ENCODE measurements at regions not wholly inside any gene's neighbourhood (a gene's known extent, or its start where the extent isn't known, plus 50 kb on each side); places are given as distances from the start of the nearest gene placed in this dataset.
A peak's percentile ranks its signal among the peaks of the same experiment; 100 is the strongest.
"Not testable (repeated sequence)": the region's sequence is repeated elsewhere in the genome, so short reads cannot be mapped to it uniquely, and the experiment has no call there.

GRCh38 chr20:48526936-48527335 is 300.9 kb downstream of the PREX1 start:
- ChIA-PET POLR2A (no interaction called here), CTCF (no interaction called here)
- DNase-seq (ENCODE audit: extremely low spot score), result no peak
- TF ChIP-seq NFRKB (IDR thresholded peaks at IDR 0.05) (no peak), PKNOX1 (IDR thresholded peaks at IDR 0.05) (no peak), CTBP1 (IDR thresholded peaks at IDR 0.05; ENCODE audit: borderline replicate concordance) (no peak), SUZ12 (IDR thresholded peaks at IDR 0.05) (no peak), TARDBP (IDR thresholded peaks at IDR 0.05) (no peak), HDGF (IDR thresholded peaks at IDR 0.05; ENCODE audit: borderline replicate concordance) (no peak), FOXA1 (IDR thresholded peaks at IDR 0.05) (no peak), SP1 (IDR thresholded peaks at IDR 0.05) (no peak), FOXM1 (IDR thresholded peaks at IDR 0.05; ENCODE audit: borderline replicate concordance) (no peak), ARNT (IDR thresholded peaks at IDR 0.05) (no peak), FOXK2 (IDR thresholded peaks at IDR 0.05) (no peak), LEF1 (IDR thresholded peaks at IDR 0.05; ENCODE audit: borderline replicate concordance) (no peak), ELF4 (IDR thresholded peaks at IDR 0.05) (no peak), L3MBTL2 (conservative IDR thresholded peaks at IDR 0.05) (no peak), BHLHE40 (IDR thresholded peaks at IDR 0.05; ENCODE audit: borderline replicate concordance) (no peak)

- TF ChIP-seq PKNOX1 (IDR thresholded peaks at IDR 0.05) (peak; percentile 46), FOXA1 (IDR thresholded peaks at IDR 0.05) (no peak)
- no peak for DNase-seq (ENCODE audit: extremely low spot score)
- CTCF ChIA-PET, result no interaction called here
- POLR2A ChIA-PET, result no interaction called here
Observed at GRCh38 chr20:48525400-48525799, 302.4 kb downstream of the PREX1 start.

- ChIA-PET POLR2A (no interaction called here), CTCF (no interaction called here)
- DNase-seq (ENCODE audit: extremely low spot score), result no peak
- no peak for TF ChIP-seq BHLHE40 (IDR thresholded peaks at IDR 0.05; ENCODE audit: borderline replicate concordance)
- TF ChIP-seq SP1 (IDR thresholded peaks at IDR 0.05), result no peak
- no peak for TF ChIP-seq PKNOX1 (IDR thresholded peaks at IDR 0.05)
- TF ChIP-seq NFRKB (IDR thresholded peaks at IDR 0.05), result no peak
- TF ChIP-seq ZNF384 (IDR thresholded peaks at IDR 0.05), result no peak
- no peak for TF ChIP-seq SUZ12 (IDR thresholded peaks at IDR 0.05)
- no peak for TF ChIP-seq L3MBTL2 (conservative IDR thresholded peaks at IDR 0.05)
- TF ChIP-seq FOXM1 (IDR thresholded peaks at IDR 0.05; ENCODE audit: borderline replicate concordance), result no peak
Observed at GRCh38 chr20:48524582-48524981, 303.2 kb downstream of the PREX1 start.

- TF ChIP-seq BHLHE40 (IDR thresholded peaks at IDR 0.05; ENCODE audit: borderline replicate concordance) (no peak), L3MBTL2 (conservative IDR thresholded peaks at IDR 0.05) (no peak), ZNF384 (IDR thresholded peaks at IDR 0.05) (no peak), TARDBP (IDR thresholded peaks at IDR 0.05) (no peak), CTBP1 (IDR thresholded peaks at IDR 0.05; ENCODE audit: borderline replicate concordance) (no peak), PKNOX1 (IDR thresholded peaks at IDR 0.05) (no peak), LEF1 (IDR thresholded peaks at IDR 0.05; ENCODE audit: borderline replicate concordance) (no peak), ELF4 (IDR thresholded peaks at IDR 0.05) (no peak), ARNT (IDR thresholded peaks at IDR 0.05) (no peak), FOXK2 (IDR thresholded peaks at IDR 0.05) (no peak)
- peak; percentile 62 for DNase-seq (ENCODE audit: extremely low spot score)
- POLR2A ChIA-PET, result no interaction called here
- CTCF ChIA-PET, result no interaction called here
Observed at GRCh38 chr20:48523191-48523995, 304.4 kb downstream of the PREX1 start.

- ChIA-PET CTCF (no interaction called here), POLR2A (no interaction called here)
- DNase-seq (ENCODE audit: extremely low spot score), result no peak
- TF ChIP-seq HDGF (IDR thresholded peaks at IDR 0.05; ENCODE audit: borderline replicate concordance), result no peak
- TF ChIP-seq ELF4 (IDR thresholded peaks at IDR 0.05), result no peak
- no peak for TF ChIP-seq LEF1 (IDR thresholded peaks at IDR 0.05; ENCODE audit: borderline replicate concordance)
- TF ChIP-seq PKNOX1 (IDR thresholded peaks at IDR 0.05), result no peak
- no peak for TF ChIP-seq ZNF384 (IDR thresholded peaks at IDR 0.05)
- no peak for TF ChIP-seq CTBP1 (IDR thresholded peaks at IDR 0.05; ENCODE audit: borderline replicate concordance)
- TF ChIP-seq L3MBTL2 (conservative IDR thresholded peaks at IDR 0.05), result no peak
Observed at GRCh38 chr20:48521121-48521520, 306.7 kb downstream of the PREX1 start.

GRCh38 chr20:48516196-48516595 is 311.6 kb downstream of the PREX1 start:
- ChIA-PET POLR2A (interaction anchor here (1.4 kb wide), 1 partner anchor 621 kb away, joined by 5 read pairs; no protein-coding TSS in a partner anchor), CTCF (interaction anchor here (0.9 to 1.4 kb wide), 2 partner anchors 104 to 621 kb away, joined by 4 to 20 read pairs; no protein-coding TSS in a partner anchor)
- not testable (repeated sequence) for DNase-seq (ENCODE audit: extremely low spot score)

- POLR2A ChIA-PET; CTCF ChIA-PET; DNase-seq (ENCODE audit: extremely low spot score): not testable (repeated sequence)
Observed at GRCh38 chr20:48514577-48514976, 313.2 kb downstream of the PREX1 start.

- POLR2A ChIA-PET; DNase-seq (ENCODE audit: extremely low spot score): not testable (repeated sequence)
- CTCF ChIA-PET, result interaction anchor here (1.5 kb wide), 1 partner anchor 108 kb away, joined by 3 read pairs; no protein-coding TSS in a partner anchor
Observed at GRCh38 chr20:48512539-48512938, 315.3 kb downstream of the PREX1 start.

- CTCF ChIA-PET; DNase-seq (ENCODE audit: extremely low spot score); POLR2A ChIA-PET: not testable (repeated sequence)
Observed at GRCh38 chr20:48505066-48505465, 322.7 kb downstream of the PREX1 start.

All from HEK293T (cell line).